Ascending aorta (tissue), 2 donors: ENCODE measurements at regions not wholly inside any gene's neighbourhood (a gene's known extent, or its start where the extent isn't known, plus 50 kb on each side); places are given as distances from the start of the nearest gene placed in this dataset.

Experiments
- DNase-seq, 2 donors: peaks; one replicate each; pipeline ENCODE4 v3.0.0-alpha.2; 2019; ENCODE audit warnings: low spot score in 2 of 2
- H3K27ac ChIP-seq, 2 donors: fragments of 200-600 bp; sonication (generic); one replicate each; pipeline ENCODE4 v1.5.1; 2016 to 2017; ENCODE audit warnings: mild to moderate bottlenecking in 1 of 2
- H3K27me3 ChIP-seq: fragments of 200-600 bp; sonication (generic); one replicate; pipeline ENCODE4 v1.5.1; 2017
- H3K36me3 ChIP-seq, 2 donors: fragments of 200-600 bp; sonication (generic); one replicate each; pipeline ENCODE4 v1.5.1; 2016
- H3K4me1 ChIP-seq, 2 donors: fragments of 200-600 bp; sonication (generic); one replicate each; pipeline ENCODE4 v1.5.1; 2016 to 2017; ENCODE audit warnings: mild to moderate bottlenecking in 1 of 2
- H3K4me3 ChIP-seq, 2 donors: fragments of 200-600 bp; sonication (generic); one replicate each; pipeline ENCODE4 v1.5.1; 2016 to 2017; ENCODE audit warnings: mild to moderate bottlenecking in 1 of 2
- H3K9me3 ChIP-seq, 2 donors: fragments of 200-600 bp; sonication (generic); one replicate each; pipeline ENCODE4 v1.5.1; 2016
- intact Hi-C: fragments of 100-400 bp; cut with DNase I; formaldehyde crosslinking; loops from one replicate; pipeline ENCODE4 v1.15.1; 2023
- TF ChIP-seq, protein P1 (sequence below), 3 experiments: fragments of 200-600 bp in 2 of 3; fragments of 450-650 bp in 1 of 3; sonication (generic) in 2 of 3; IDR thresholded peaks; one replicate each; pipeline ENCODE4 v1.5.1; 2016 to 2019; ENCODE audit warnings: antibody characterized with exemption in 3 of 3, mild to moderate bottlenecking in 1 of 3, moderate library complexity in 1 of 3

DNA sequence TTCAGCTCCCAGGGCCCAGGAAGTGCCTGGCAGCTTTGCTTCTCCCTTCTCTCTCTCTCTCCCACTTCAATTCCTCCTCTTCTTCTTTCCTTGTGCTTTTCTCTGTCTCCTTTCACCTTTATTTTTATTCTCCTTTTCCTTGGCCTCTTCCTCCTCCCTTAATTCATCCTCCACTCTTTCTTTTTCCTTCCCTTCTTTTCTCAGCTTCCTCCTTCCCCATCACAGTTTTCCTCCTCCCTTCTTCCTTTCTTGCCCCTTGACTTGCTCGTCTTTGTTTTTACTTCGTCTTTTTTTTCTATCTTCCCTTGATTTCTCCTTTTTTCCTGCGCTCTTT lies 99.4 kb upstream of the LHX1 start:
- Histone ChIP-seq H3K4me3 (no peak overlapping the region), H3K36me3 (no peaks in the 10 kb centered on the region), H3K4me1 (no peaks in the 10 kb centered on the region), H3K9me3 (peaks cover 0 to 6% of the 10 kb centered on the region in 2 donors), H3K27ac (no peak overlapping the region), H3K27me3 (no peaks in the 10 kb centered on the region)
- intact Hi-C loops: no loop called here
- DNase-seq: no peak
- TF ChIP-seq, protein P1, sequence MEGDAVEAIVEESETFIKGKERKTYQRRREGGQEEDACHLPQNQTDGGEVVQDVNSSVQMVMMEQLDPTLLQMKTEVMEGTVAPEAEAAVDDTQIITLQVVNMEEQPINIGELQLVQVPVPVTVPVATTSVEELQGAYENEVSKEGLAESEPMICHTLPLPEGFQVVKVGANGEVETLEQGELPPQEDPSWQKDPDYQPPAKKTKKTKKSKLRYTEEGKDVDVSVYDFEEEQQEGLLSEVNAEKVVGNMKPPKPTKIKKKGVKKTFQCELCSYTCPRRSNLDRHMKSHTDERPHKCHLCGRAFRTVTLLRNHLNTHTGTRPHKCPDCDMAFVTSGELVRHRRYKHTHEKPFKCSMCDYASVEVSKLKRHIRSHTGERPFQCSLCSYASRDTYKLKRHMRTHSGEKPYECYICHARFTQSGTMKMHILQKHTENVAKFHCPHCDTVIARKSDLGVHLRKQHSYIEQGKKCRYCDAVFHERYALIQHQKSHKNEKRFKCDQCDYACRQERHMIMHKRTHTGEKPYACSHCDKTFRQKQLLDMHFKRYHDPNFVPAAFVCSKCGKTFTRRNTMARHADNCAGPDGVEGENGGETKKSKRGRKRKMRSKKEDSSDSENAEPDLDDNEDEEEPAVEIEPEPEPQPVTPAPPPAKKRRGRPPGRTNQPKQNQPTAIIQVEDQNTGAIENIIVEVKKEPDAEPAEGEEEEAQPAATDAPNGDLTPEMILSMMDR (IDR thresholded peaks at IDR 0.05): no peak

DNA sequence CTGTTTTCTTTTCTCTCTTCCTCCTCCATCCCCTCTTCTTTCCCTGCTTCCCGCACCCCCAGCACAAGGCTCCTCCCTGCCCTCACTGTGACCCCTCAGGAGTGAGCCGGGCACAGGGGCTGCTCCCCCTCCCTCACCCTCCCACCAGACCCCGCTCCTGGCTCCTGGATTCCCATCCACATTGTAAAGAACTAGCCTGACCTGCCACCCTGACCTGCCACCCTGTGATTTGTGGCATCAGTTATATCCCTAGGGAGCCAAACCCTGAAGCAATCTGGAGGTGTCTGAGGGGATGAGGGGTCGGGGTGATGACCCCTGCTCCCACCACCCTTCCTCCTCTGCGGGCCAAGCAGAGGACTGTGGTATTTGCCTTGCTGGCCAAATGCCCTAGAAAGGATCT lies 98.0 kb upstream of the LHX1 start:
- DNase-seq: no peak
- Histone ChIP-seq H3K27ac (no peak overlapping the region), H3K4me3 (no peak overlapping the region), H3K4me1 (no peaks in the 10 kb centered on the region), H3K27me3 (no peaks in the 10 kb centered on the region), H3K9me3 (peaks cover 0 to 6% of the 10 kb centered on the region in 2 donors), H3K36me3 (no peaks in the 10 kb centered on the region)
- intact Hi-C loops: no loop called here
- TF ChIP-seq, protein P1 (IDR thresholded peaks at IDR 0.05): no peak

DNA sequence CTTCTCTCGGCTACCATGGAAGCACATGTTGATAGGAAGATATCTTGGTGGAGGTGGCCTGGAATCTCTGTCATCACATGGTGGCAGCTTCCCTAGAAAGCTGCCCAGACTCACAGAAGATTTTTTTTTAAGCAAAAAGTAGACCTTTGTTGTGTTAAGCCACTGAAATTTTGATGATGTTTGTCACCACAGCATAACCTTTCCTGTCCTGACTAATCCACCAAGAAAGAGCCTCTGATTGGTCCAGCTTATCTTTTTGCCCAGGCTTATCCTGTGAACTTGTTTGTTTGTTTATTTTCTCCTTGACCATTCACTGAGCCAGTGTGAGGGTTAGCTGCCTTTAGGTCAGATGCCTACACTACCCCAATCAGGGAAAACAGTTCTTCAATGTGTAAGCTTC lies 96.5 kb upstream of the LHX1 start:
- DNase-seq: no peak
- Histone ChIP-seq H3K27ac (no peak overlapping the region), H3K4me3 (no peak overlapping the region), H3K4me1 (no peaks in the 10 kb centered on the region), H3K36me3 (no peaks in the 10 kb centered on the region), H3K27me3 (no peaks in the 10 kb centered on the region), H3K9me3 (peaks cover 0 to 6% of the 10 kb centered on the region in 2 donors)
- intact Hi-C loops: no loop called here
- TF ChIP-seq, protein P1 (IDR thresholded peaks at IDR 0.05): no peak

DNA sequence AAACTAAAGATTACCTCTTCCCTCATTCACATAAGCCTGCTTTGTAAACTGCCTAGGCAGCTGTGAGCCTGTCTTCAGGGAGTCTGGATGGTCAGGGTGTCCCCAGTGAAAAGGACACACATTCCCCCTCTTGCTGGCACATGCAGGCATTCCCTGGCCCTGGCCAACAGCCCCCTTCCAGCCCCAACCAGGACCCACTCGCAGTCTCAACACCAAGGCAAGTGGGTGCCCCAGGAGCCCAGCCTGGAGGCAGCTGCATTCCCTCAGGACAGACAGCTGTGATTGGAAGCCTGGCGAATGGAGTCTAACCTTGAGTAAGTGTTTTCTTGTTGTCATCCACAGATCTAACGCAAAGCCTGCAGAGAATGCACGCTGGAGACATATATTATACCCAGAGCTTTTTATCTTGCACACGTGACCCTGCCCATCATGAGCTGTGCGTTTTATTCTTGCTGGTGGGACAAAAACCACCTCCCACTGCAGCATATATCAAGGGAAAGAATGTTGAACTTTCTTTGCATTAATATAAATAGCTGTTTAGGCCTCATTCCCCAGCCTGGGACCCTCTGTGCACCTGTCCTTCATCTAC lies 95.0 kb upstream of the LHX1 start:
- Histone ChIP-seq H3K4me3 (no peak overlapping the region), H3K27ac (no peak overlapping the region), H3K4me1 (no peaks in the 10 kb centered on the region), H3K27me3 (no peaks in the 10 kb centered on the region), H3K36me3 (no peaks in the 10 kb centered on the region), H3K9me3 (peaks cover 0 to 6% of the 10 kb centered on the region in 2 donors)
- intact Hi-C loops: no loop called here
- TF ChIP-seq, protein P1 (IDR thresholded peaks at IDR 0.05): no peak
- no peak for DNase-seq

DNA sequence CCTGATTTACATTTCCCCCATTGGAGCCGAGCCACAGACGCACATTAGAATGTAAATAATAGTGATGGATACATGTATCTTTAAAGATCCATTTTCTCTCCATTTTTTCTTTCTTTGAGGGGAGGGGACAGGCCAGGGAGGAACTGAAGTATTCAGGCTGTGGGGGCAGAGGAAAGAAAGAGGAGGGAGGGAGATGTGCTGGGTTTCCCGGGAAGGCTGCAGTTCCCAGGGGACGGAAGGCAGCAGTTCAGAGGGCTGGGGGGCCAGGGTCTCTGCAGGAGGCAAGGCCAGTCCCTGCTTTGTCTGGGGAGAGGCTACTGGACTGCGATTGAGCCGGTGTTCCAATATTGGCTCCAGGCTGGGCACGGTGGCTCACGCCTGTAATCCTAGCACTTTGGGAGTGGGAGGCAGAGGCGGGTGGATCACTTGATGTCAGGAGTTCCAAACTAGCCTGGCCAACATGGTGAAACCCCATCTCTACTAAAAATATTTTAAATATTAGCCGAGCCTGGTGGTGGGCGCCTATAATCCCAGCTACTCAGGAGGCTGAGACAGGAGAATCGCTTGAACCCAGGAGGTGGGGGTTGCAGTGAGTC lies 94.2 kb upstream of the LHX1 start:
- H3K27ac ChIP-seq: no peak overlapping the region
- H3K4me3 ChIP-seq: no peak overlapping the region
- intact Hi-C loops: no loop called here
- no peak for DNase-seq
- H3K36me3 ChIP-seq: no peaks in the 10 kb centered on the region
- H3K27me3 ChIP-seq: no peaks in the 10 kb centered on the region
- H3K9me3 ChIP-seq: peaks cover 0 to 6% of the 10 kb centered on the region in 2 donors
- TF ChIP-seq, protein P1 (IDR thresholded peaks at IDR 0.05): no peak
- no peaks in the 10 kb centered on the region for H3K4me1 ChIP-seq

DNA sequence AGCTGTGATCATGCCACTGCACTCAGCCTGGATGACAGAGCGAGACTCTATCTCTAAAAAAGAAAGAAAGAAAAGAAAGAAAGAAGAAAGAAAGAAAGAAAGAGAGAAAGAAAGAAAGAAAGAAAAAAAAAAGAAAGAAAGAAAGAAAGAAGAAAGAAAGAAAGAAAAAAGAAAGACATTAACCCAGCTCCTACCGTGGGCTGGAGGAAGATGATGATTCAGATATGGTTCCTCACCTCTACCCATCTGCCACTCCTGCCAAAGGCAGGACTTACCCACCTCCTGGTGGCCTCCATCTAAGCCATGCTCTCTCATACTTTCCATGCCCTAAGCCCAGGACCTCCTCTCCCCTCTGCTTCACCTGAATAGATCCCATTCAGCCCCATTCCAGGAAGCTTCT lies 93.3 kb upstream of the LHX1 start:
- no peak overlapping the region for H3K27ac ChIP-seq
- no peaks in the 10 kb centered on the region for H3K27me3 ChIP-seq
- TF ChIP-seq, protein P1 (IDR thresholded peaks at IDR 0.05): no peak
- peaks cover 0 to 6% of the 10 kb centered on the region in 2 donors for H3K9me3 ChIP-seq
- no peaks in the 10 kb centered on the region for H3K4me1 ChIP-seq
- no peak for DNase-seq
- H3K36me3 ChIP-seq: no peaks in the 10 kb centered on the region
- no peak overlapping the region for H3K4me3 ChIP-seq
- intact Hi-C loops: no loop called here
